GM18907 (cell line): ENCODE measurements at regions not wholly inside any gene's neighbourhood (a gene's known extent, or its start where the extent isn't known, plus 50 kb on each side); places are given as distances from the start of the nearest gene placed in this dataset.
"Not testable (repeated sequence)": the region's sequence is repeated elsewhere in the genome, so short reads cannot be mapped to it uniquely, and the experiment has no call there.

ENCODE experiments used
- ATAC-seq: cut with Tn5 transposase; IDR thresholded peaks from one replicate; pipeline ENCODE4 v1.9.1; 2021; ENCODE audit warnings: mild to moderate bottlenecking, moderate library complexity; ENCODE audit not compliant: unreplicated experiment

GRCh38 chr10:22825841-22826240 lies 102.0 kb upstream of the ARMC3 start:
- ATAC-seq, result no peak

- ATAC-seq, result no peak
Observed at GRCh38 chr10:22824984-22825383, 102.9 kb upstream of the ARMC3 start.

- no peak for ATAC-seq
Observed at GRCh38 chr10:22824520-22824919, 103.3 kb upstream of the ARMC3 start.

GRCh38 chr10:22823109-22823508 lies 104.7 kb upstream of the ARMC3 start:
- ATAC-seq, result peak; percentile 81

- ATAC-seq, result not testable (repeated sequence)
Observed at GRCh38 chr10:22821921-22822320, 105.9 kb upstream of the ARMC3 start.

- no peak for ATAC-seq
Observed at GRCh38 chr10:22821501-22821900, 106.4 kb upstream of the ARMC3 start.

- ATAC-seq, result no peak
Observed at GRCh38 chr10:22816298-22816653, 101.9 kb upstream of the PIP4K2A start.

GRCh38 chr10:22810643-22811465 lies 96.5 kb upstream of the PIP4K2A start:
- ATAC-seq, result no peak

- ATAC-seq, result no peak
Observed at GRCh38 chr10:22807238-22807637, 92.9 kb upstream of the PIP4K2A start.

- ATAC-seq, result no peak
Observed at GRCh38 chr10:22805304-22805703, 90.9 kb upstream of the PIP4K2A start.

GRCh38 chr10:22803261-22803885 lies 89.0 kb upstream of the PIP4K2A start:
- ATAC-seq, result no peak

- ATAC-seq, result no peak
Observed at GRCh38 chr10:22801785-22802184, 87.4 kb upstream of the PIP4K2A start.

GRCh38 chr10:22797796-22798195 lies 83.4 kb upstream of the PIP4K2A start:
- ATAC-seq, result not testable (repeated sequence)

GRCh38 chr10:22795546-22795945 lies 81.2 kb upstream of the PIP4K2A start:
- no peak for ATAC-seq

GRCh38 chr10:22792161-22792560 lies 77.8 kb upstream of the PIP4K2A start:
- ATAC-seq, result no peak

- no peak for ATAC-seq
Observed at GRCh38 chr10:22791665-22792064, 77.3 kb upstream of the PIP4K2A start.

- ATAC-seq, result no peak
Observed at GRCh38 chr10:22784668-22785067, 70.3 kb upstream of the PIP4K2A start.

- no peak for ATAC-seq
Observed at GRCh38 chr10:22783807-22784206, 69.4 kb upstream of the PIP4K2A start.

- ATAC-seq, result no peak
Observed at GRCh38 chr10:22780474-22780885, 66.1 kb upstream of the PIP4K2A start.

GRCh38 chr10:22779331-22780019 lies 65.1 kb upstream of the PIP4K2A start:
- ATAC-seq, result no peak

- ATAC-seq, result no peak
Observed at GRCh38 chr10:22774102-22774501, 59.7 kb upstream of the PIP4K2A start.

- ATAC-seq, result not testable (repeated sequence)
Observed at GRCh38 chr10:22771631-22772030, 57.3 kb upstream of the PIP4K2A start.
